SK-N-MC (cell line): ENCODE measurements at regions not wholly inside any gene's neighbourhood (a gene's known extent, or its start where the extent isn't known, plus 50 kb on each side); places are given as distances from the start of the nearest gene placed in this dataset.

Experiments
- EZH2 ChIP-seq: fragments of 200-600 bp; sonication (generic); IDR thresholded peaks from one replicate; pipeline ENCODE4 v1.6.1; 2017; ENCODE audit warnings: antibody characterized with exemption
- FOXP2 ChIP-seq: optimal IDR thresholded peaks from 2 replicates; pipeline ENCODE3; 2011; ENCODE audit warnings: mild to moderate bottlenecking, moderate library complexity; ENCODE audit not compliant: insufficient read depth; ENCODE audit errors: extremely low read length, control extremely low read depth
- POLR2AphosphoS5 ChIP-seq: IDR thresholded peaks from 2 replicates; pipeline ENCODE4 v1.6.1; 2012; ENCODE audit warnings: mild to moderate bottlenecking, low read depth, low read length, borderline replicate concordance

DNA sequence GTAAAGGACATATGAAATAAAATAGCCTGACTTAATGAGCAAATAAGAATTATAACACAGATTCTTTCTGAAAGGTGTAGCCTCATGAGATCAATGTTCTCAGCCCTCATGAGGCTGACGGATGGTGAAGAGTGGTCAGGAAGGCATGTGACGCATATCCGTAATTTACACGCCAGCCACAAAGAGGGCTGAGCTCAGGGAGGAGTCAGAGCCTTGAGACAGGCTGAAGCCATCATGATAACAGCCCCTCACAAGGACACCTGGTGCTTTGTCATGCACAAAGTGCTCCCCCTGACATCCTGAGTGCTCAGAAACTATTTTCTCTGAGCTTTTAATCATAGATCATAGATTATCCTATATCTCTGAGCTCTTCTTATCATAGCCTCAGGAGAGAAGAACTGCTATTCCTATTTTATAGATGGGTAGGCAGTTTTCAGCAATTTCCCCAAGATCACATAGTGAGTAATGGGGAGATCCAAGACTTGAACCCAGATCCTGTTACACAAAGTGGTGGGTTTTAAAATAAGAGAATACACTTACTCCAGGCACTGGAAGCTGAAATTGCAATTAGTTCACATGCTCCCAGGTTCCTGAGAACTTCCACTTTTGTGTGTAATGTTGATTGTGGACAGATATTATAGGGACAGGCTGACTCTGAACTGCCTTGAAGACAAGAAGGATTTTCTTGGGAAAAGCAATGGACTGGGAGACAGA is 267.1 kb downstream of the RPLP1 start:
- TF ChIP-seq POLR2AphosphoS5 = no peak
- TF ChIP-seq EZH2 = no peak
- TF ChIP-seq FOXP2 = no peak
